ENCODE measurements at regions not wholly inside any gene's neighbourhood (a gene's known extent, or its start where the extent isn't known, plus 50 kb on each side); places are given as distances from the start of the nearest gene placed in this dataset.

DNA sequence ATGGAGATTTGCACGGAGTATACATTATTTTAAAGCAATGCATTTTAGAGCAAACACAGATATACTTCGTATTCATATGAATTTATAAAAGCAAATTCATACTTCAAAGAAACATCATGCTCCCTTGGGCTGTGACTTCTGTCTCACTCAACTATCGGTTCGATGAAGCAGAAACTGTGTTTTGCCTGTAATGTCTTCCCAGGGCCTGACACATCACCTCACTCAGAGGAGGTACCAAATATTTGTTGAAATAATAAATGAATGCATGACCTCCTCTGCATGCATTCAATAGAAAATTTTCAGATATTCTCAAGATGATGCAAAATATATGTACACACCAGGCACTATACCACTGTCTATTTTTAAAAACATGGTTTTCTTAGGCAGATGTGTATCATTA, 432.7 kb downstream of the EFNB2 start:
- peaks cover 4% of the 10 kb centered on the region for H3K4me1 ChIP-seq
- intact Hi-C loops (cut with DNase I): no loop called here
- TF ChIP-seq POLR2A (IDR thresholded peaks at IDR 0.05): no peak
- TF ChIP-seq, protein P1, sequence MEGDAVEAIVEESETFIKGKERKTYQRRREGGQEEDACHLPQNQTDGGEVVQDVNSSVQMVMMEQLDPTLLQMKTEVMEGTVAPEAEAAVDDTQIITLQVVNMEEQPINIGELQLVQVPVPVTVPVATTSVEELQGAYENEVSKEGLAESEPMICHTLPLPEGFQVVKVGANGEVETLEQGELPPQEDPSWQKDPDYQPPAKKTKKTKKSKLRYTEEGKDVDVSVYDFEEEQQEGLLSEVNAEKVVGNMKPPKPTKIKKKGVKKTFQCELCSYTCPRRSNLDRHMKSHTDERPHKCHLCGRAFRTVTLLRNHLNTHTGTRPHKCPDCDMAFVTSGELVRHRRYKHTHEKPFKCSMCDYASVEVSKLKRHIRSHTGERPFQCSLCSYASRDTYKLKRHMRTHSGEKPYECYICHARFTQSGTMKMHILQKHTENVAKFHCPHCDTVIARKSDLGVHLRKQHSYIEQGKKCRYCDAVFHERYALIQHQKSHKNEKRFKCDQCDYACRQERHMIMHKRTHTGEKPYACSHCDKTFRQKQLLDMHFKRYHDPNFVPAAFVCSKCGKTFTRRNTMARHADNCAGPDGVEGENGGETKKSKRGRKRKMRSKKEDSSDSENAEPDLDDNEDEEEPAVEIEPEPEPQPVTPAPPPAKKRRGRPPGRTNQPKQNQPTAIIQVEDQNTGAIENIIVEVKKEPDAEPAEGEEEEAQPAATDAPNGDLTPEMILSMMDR (IDR thresholded peaks at IDR 0.05): no peak
- no peak overlapping the region for H3K27ac ChIP-seq
- no peaks in the 10 kb centered on the region for H3K27me3 ChIP-seq
- no peaks in the 10 kb centered on the region for H3K9me3 ChIP-seq
- no peak for ATAC-seq
- no peak for DNase-seq
- no peaks in the 10 kb centered on the region for H3K36me3 ChIP-seq (replicated peaks in 1 of 2; ENCODE audit: insufficient read depth in 1 of 2, low read depth in 2 of 2)
- H3K4me3 ChIP-seq: no peak overlapping the region
- WGBS, 2 donors: 89 to 93% methylated on average over 4 of the region's 4 CpGs

DNA sequence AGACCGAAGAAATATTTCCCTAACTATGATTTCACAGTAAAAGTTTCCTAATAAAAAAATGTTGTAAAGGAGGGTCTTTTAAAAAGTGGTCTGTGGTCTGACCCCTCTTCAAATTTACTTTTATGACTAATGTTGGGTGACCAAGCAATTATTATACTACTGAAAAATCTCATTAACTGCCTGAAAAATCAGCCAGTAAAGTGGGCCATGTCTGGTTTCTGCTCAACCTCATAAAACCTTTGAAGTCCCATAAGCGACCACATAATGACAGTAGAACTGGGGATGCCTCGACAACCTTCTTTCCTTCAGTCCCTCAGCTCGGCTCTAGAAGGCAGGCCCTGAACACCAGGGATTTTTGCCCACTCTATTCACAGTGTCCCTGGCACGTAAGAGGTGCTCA, 434.3 kb downstream of the EFNB2 start:
- intact Hi-C loops (cut with DNase I): no loop called here
- Histone ChIP-seq H3K27me3 (no peaks in the 10 kb centered on the region), H3K4me1 (peaks cover 4% of the 10 kb centered on the region), H3K36me3 (replicated peaks in 1 of 2; ENCODE audit: insufficient read depth in 1 of 2, low read depth in 2 of 2) (no peaks in the 10 kb centered on the region), H3K9me3 (no peaks in the 10 kb centered on the region), H3K4me3 (no peak overlapping the region), H3K27ac (no peak overlapping the region)
- WGBS, 2 donors: 87% methylated on average over 5 of the region's 5 CpGs
- no peak for DNase-seq
- TF ChIP-seq POLR2A (IDR thresholded peaks at IDR 0.05): no peak
- TF ChIP-seq, protein P1 (IDR thresholded peaks at IDR 0.05): no peak
- ATAC-seq: no peak

DNA sequence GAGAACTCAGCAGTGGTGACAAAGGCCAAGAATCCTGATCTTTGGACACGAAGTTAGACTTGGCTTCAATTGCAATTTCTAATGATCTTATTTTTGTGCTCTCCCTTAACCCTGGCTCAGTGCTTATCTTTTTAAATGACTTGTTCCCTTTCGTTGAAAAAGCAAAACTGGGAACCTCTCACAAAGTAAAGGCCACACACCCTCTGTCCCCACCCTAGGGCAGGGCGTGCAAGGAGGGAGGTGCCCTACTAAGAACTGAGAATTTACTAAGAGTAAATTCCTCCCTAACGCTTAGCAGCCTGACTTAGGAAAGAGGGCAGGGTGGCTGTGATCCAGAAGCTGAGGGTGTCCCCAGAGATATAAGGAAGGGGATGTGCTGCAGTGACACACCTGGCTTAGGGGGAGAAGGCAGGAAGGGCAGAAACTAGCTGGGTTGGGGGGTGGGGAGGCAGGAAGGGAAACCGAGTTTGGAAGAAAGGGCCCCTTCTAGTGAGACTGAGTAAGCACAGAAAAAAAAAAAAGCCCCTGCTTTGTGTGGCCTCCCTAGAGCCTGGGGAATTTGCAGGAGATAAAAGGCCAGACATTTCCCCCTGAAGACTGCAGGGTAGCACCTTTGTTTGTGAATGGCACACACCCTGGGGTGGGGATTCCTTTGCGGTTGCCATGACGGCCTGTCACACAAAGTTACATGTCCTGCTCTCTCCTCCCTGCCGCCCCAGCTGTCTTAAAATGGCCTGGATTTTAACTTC, 435.1 kb downstream of the EFNB2 start:
- intact Hi-C loops (cut with DNase I): no loop called here
- ATAC-seq (peak; percentile 48), DNase-seq (no peak)
- H3K36me3 ChIP-seq (replicated peaks in 1 of 2; ENCODE audit: insufficient read depth in 1 of 2, low read depth in 2 of 2): no peaks in the 10 kb centered on the region
- no peak overlapping the region for H3K27ac ChIP-seq
- TF ChIP-seq, protein P1 (IDR thresholded peaks at IDR 0.05): no peak
- H3K4me1 ChIP-seq: peaks cover 4% of the 10 kb centered on the region
- no peaks in the 10 kb centered on the region for H3K27me3 ChIP-seq
- WGBS, 2 donors: 53 to 54% methylated on average over 8 of the region's 8 CpGs
- H3K4me3 ChIP-seq: no peak overlapping the region
- H3K9me3 ChIP-seq: no peaks in the 10 kb centered on the region

DNA sequence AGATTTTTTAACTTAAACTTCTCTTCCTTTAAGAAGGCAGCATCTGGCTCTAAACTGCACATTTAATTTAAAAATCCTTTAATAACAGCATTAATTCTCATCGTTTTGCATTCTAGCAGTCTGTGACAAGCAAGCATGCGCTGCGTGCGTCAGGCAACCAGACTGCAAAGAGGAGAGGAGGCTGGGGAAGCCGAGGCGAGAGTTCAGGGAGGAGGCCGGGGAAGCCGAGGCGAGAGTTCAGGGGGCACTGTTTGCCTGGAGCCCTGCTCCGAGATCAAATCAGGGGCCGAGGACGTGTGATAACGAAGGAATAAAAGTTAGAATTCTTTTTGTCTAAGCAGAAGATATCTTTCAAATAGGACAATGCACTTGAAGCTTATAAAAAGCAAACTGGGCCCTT, 435.7 kb downstream of the EFNB2 start:
- intact Hi-C loops (cut with DNase I): no loop called here
- no peaks in the 10 kb centered on the region for H3K36me3 ChIP-seq (replicated peaks in 1 of 2; ENCODE audit: insufficient read depth in 1 of 2, low read depth in 2 of 2)
- H3K4me3 ChIP-seq: no peak overlapping the region
- ATAC-seq (no peak), DNase-seq (no peak)
- TF ChIP-seq POLR2A (IDR thresholded peaks at IDR 0.05): no peak
- TF ChIP-seq, protein P1 (IDR thresholded peaks at IDR 0.05): no peak
- no peaks in the 10 kb centered on the region for H3K9me3 ChIP-seq
- H3K27me3 ChIP-seq: no peaks in the 10 kb centered on the region
- peaks cover 4% of the 10 kb centered on the region for H3K4me1 ChIP-seq
- 88 to 89% methylated on average over 13 of the region's 13 CpGs for WGBS, 2 donors
- H3K27ac ChIP-seq: no peak overlapping the region

DNA sequence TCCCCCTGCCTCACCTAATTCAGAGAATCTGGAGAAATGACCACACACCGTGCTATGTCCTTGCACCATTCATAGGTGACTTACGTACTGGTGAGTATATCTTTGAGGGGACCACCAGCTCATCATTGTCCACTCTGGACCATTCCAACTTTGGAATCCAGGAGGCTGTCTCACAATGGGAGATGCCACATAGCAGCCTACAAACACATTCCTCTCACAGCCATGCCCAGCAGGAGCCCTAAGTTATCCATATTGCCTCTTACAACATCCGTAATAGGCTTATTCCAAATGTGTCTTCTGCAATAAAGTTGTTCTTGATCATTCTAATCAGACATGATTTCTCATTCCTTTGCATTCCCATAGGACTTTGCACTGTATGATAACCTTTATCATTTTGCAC, 436.7 kb downstream of the EFNB2 start:
- Histone ChIP-seq H3K9me3 (no peaks in the 10 kb centered on the region), H3K27me3 (no peaks in the 10 kb centered on the region), H3K27ac (no peak overlapping the region), H3K36me3 (replicated peaks in 1 of 2; ENCODE audit: insufficient read depth in 1 of 2, low read depth in 2 of 2) (no peaks in the 10 kb centered on the region), H3K4me1 (peaks cover 4% of the 10 kb centered on the region), H3K4me3 (no peak overlapping the region)
- DNase-seq (no peak), ATAC-seq (no peak)
- 89 to 95% methylated on average over 3 of the region's 3 CpGs for WGBS, 2 donors
- TF ChIP-seq, protein P1 (IDR thresholded peaks at IDR 0.05): no peak
- no peak for TF ChIP-seq POLR2A (IDR thresholded peaks at IDR 0.05)
- intact Hi-C loops (cut with DNase I): no loop called here
